ENCODE measurements at regions not wholly inside any gene's neighbourhood (a gene's known extent, or its start where the extent isn't known, plus 50 kb on each side); places are given as distances from the start of the nearest gene placed in this dataset.
A peak's percentile ranks its signal among the peaks of the same experiment; 100 is the strongest.

GRCh38 chr2:38152035-38152434, 76.1 kb upstream of the CYP1B1 start:
- H3K4me3 ChIP-seq = no peak overlapping the region
- H3K4me1 ChIP-seq = peaks cover 4 to 21% (median 9%) of the 10 kb centered on the region in 4 donors
- intact Hi-C loops (cut with DNase I) = no loop called here
- H3K36me3 ChIP-seq = no peaks in the 10 kb centered on the region
- no peak overlapping the region for H3K27ac ChIP-seq (replicated peaks in 1 of 4)
- TF ChIP-seq EP300 (IDR thresholded peaks at IDR 0.05) = no peak
- TF ChIP-seq POLR2AphosphoS5 (IDR thresholded peaks at IDR 0.05) = no peak
- TF ChIP-seq POLR2A (IDR thresholded peaks at IDR 0.05; ENCODE audit: low read depth) = no peak
- no peak for TF ChIP-seq CTCF (IDR thresholded peaks at IDR 0.05)
- DNase-seq (ENCODE audit: extremely low spot score) = no peak
- no peaks in the 10 kb centered on the region for H3K27me3 ChIP-seq
- no peaks in the 10 kb centered on the region for H3K9me3 ChIP-seq
- WGBS = 81% methylated on average over 4 of the region's 4 CpGs

- Histone ChIP-seq H3K36me3 (no peaks in the 10 kb centered on the region), H3K4me1 (peaks cover 11 to 34% (median 23%) of the 10 kb centered on the region in 4 donors), H3K27me3 (no peaks in the 10 kb centered on the region), H3K27ac (replicated peaks in 1 of 4) (no peak overlapping the region), H3K4me3 (no peak overlapping the region), H3K9me3 (no peaks in the 10 kb centered on the region)
- TF ChIP-seq POLR2AphosphoS5 (IDR thresholded peaks at IDR 0.05) = no peak
- no peak for TF ChIP-seq POLR2A (IDR thresholded peaks at IDR 0.05; ENCODE audit: low read depth)
- intact Hi-C loops (cut with DNase I) = no loop called here
- WGBS = 70% methylated on average over 2 of the region's 2 CpGs
- no peak for DNase-seq (ENCODE audit: extremely low spot score)
Observed at GRCh38 chr2:38149531-38149930, 73.6 kb upstream of the CYP1B1 start.

GRCh38 chr2:38148501-38148900, 72.5 kb upstream of the CYP1B1 start:
- no peaks in the 10 kb centered on the region for H3K36me3 ChIP-seq
- H3K27ac ChIP-seq (replicated peaks in 1 of 4) = no peak overlapping the region
- H3K4me3 ChIP-seq = no peak overlapping the region
- H3K27me3 ChIP-seq = no peaks in the 10 kb centered on the region
- 79% methylated on average over 5 of the region's 5 CpGs for WGBS
- DNase-seq (ENCODE audit: extremely low spot score) = no peak
- H3K4me1 ChIP-seq = peaks cover 11 to 34% (median 23%) of the 10 kb centered on the region in 4 donors
- no peaks in the 10 kb centered on the region for H3K9me3 ChIP-seq
- no peak for TF ChIP-seq EP300 (IDR thresholded peaks at IDR 0.05)
- TF ChIP-seq POLR2A (IDR thresholded peaks at IDR 0.05; ENCODE audit: low read depth) = no peak
- TF ChIP-seq POLR2AphosphoS5 (IDR thresholded peaks at IDR 0.05) = peak in 1 of 2 donors; percentile 68
- intact Hi-C loops (cut with DNase I) = no loop called here

- Histone ChIP-seq H3K27me3 (no peaks in the 10 kb centered on the region), H3K4me1 (peaks cover 11 to 34% (median 23%) of the 10 kb centered on the region in 4 donors), H3K9me3 (no peaks in the 10 kb centered on the region), H3K4me3 (no peak overlapping the region), H3K36me3 (no peaks in the 10 kb centered on the region), H3K27ac (replicated peaks in 1 of 4) (peak overlapping the region; percentile 73 to 80 (median 76))
- intact Hi-C loops (cut with DNase I) = no loop called here
- no peak for DNase-seq (ENCODE audit: extremely low spot score)
- 82% methylated on average over 8 of the region's 8 CpGs for WGBS
- TF ChIP-seq POLR2A (IDR thresholded peaks at IDR 0.05; ENCODE audit: low read depth) (no peak), POLR2AphosphoS5 (IDR thresholded peaks at IDR 0.05) (no peak), EP300 (IDR thresholded peaks at IDR 0.05) (no peak), CTCF (IDR thresholded peaks at IDR 0.05) (no peak)
Observed at GRCh38 chr2:38147333-38148121, 71.6 kb upstream of the CYP1B1 start.

GRCh38 chr2:38146907-38147307, 71.0 kb upstream of the CYP1B1 start:
- Histone ChIP-seq H3K9me3 (no peaks in the 10 kb centered on the region), H3K4me3 (no peak overlapping the region), H3K27ac (replicated peaks in 1 of 4) (peak overlapping the region; percentile 73 to 80 (median 76)), H3K27me3 (no peaks in the 10 kb centered on the region), H3K4me1 (peaks cover 11 to 34% (median 23%) of the 10 kb centered on the region in 4 donors), H3K36me3 (no peaks in the 10 kb centered on the region)
- no peak for DNase-seq (ENCODE audit: extremely low spot score)
- WGBS = 58% methylated on average over 3 of the region's 3 CpGs
- TF ChIP-seq EP300 (IDR thresholded peaks at IDR 0.05) (no peak), POLR2AphosphoS5 (IDR thresholded peaks at IDR 0.05) (no peak), POLR2A (IDR thresholded peaks at IDR 0.05; ENCODE audit: low read depth) (no peak), CTCF (IDR thresholded peaks at IDR 0.05) (no peak)
- intact Hi-C loops (cut with DNase I) = no loop called here
